ENCODE measurements at regions not wholly inside any gene's neighbourhood (a gene's known extent, or its start where the extent isn't known, plus 50 kb on each side); places are given as distances from the start of the nearest gene placed in this dataset.

- DNase-seq = no peak
Observed at GRCh38 chr11:114883472-114883871, 205.1 kb downstream of the NXPE2 start.

GRCh38 chr11:114886644-114887265, 208.4 kb downstream of the NXPE2 start:
- DNase-seq = no peak

GRCh38 chr11:114889594-114890011, 211.3 kb downstream of the NXPE2 start:
- DNase-seq = no peak

GRCh38 chr11:114890038-114890437, 211.7 kb downstream of the NXPE2 start:
- DNase-seq = no peak

GRCh38 chr11:114891911-114892310, 213.6 kb downstream of the NXPE2 start:
- no peak for DNase-seq

- no peak for DNase-seq
Observed at GRCh38 chr11:114892381-114893197, 214.3 kb downstream of the NXPE2 start.

- no peak for DNase-seq
Observed at GRCh38 chr11:114893329-114893728, 215.0 kb downstream of the NXPE2 start.

- DNase-seq = no peak
Observed at GRCh38 chr11:114896594-114896993, 218.3 kb downstream of the NXPE2 start.

GRCh38 chr11:114909866-114910265, 231.5 kb downstream of the NXPE2 start:
- no peak for DNase-seq

- DNase-seq = no peak
Observed at GRCh38 chr11:114912826-114913225, 234.5 kb downstream of the NXPE2 start.

- DNase-seq = no peak
Observed at GRCh38 chr11:114914231-114915005, 236.1 kb downstream of the NXPE2 start.

- no peak for DNase-seq
Observed at GRCh38 chr11:114915871-114916805, 237.8 kb downstream of the NXPE2 start.

- DNase-seq = no peak
Observed at GRCh38 chr11:114918286-114918685, 240.0 kb downstream of the NXPE2 start.

GRCh38 chr11:114921697-114922096, 243.4 kb downstream of the NXPE2 start:
- DNase-seq = no peak

GRCh38 chr11:114924042-114924441, 245.7 kb downstream of the NXPE2 start:
- no peak for DNase-seq

GRCh38 chr11:114925591-114925990, 247.3 kb downstream of the NXPE2 start:
- DNase-seq = no peak

- DNase-seq = no peak
Observed at GRCh38 chr11:114928260-114928870, 250.0 kb downstream of the NXPE2 start.

GRCh38 chr11:114929351-114930000, 251.1 kb downstream of the NXPE2 start:
- DNase-seq = no peak

GRCh38 chr11:114938799-114939198, 260.5 kb downstream of the NXPE2 start:
- no peak for DNase-seq

GRCh38 chr11:114942207-114942606, 263.9 kb downstream of the NXPE2 start:
- no peak for DNase-seq

GRCh38 chr11:114949614-114950351, 271.5 kb downstream of the NXPE2 start:
- DNase-seq = no peak
